H9 (cell line): ENCODE measurements at regions not wholly inside any gene's neighbourhood (a gene's known extent, or its start where the extent isn't known, plus 50 kb on each side); places are given as distances from the start of the nearest gene placed in this dataset.

Experiments used
- DNase-seq: peaks from one replicate; pipeline ENCODE4 v3.0.0-alpha.2; 2017
- H2AFZ ChIP-seq: one replicate; pipeline ENCODE4 v1.6.1; 2013; ENCODE audit warnings: mild to moderate bottlenecking, low read length, control low read depth, moderate library complexity
- H2AK5ac ChIP-seq: 2 replicates; pipeline ENCODE4 v1.6.1; 2013; ENCODE audit warnings: low read length, control low read depth, mixed read lengths; ENCODE audit not compliant: insufficient read length
- H2BK120ac ChIP-seq: one replicate; pipeline ENCODE4 v1.6.1; 2013; ENCODE audit warnings: low read depth, mild to moderate bottlenecking, low read length, control low read depth, inconsistent platforms; ENCODE audit not compliant: poor library complexity, severe bottlenecking
- H2BK12ac ChIP-seq: 2 replicates; pipeline ENCODE4 v1.6.1; 2013; ENCODE audit warnings: low read length, control low read depth, mixed read lengths, low read depth; ENCODE audit not compliant: insufficient read length
- H2BK15ac ChIP-seq: 2 replicates; pipeline ENCODE4 v1.6.1; 2013; ENCODE audit warnings: low read depth, low read length, control low read depth
- H2BK20ac ChIP-seq: one replicate; pipeline ENCODE4 v1.6.1; 2013; ENCODE audit warnings: low read depth, mild to moderate bottlenecking, low read length, control low read depth, inconsistent platforms; ENCODE audit not compliant: poor library complexity, severe bottlenecking
- H2BK5ac ChIP-seq: 2 replicates; pipeline ENCODE4 v1.6.1; 2013; ENCODE audit warnings: low read length, control low read depth, mixed read lengths; ENCODE audit not compliant: insufficient read length
- H3K14ac ChIP-seq: 2 replicates; pipeline ENCODE4 v1.6.1; 2013; ENCODE audit warnings: low read length, control low read depth; ENCODE audit not compliant: insufficient read depth
- H3K18ac ChIP-seq: 2 replicates; pipeline ENCODE4 v1.6.1; 2013; ENCODE audit warnings: low read depth, mild to moderate bottlenecking, mixed read lengths, low read length, control low read depth; ENCODE audit not compliant: insufficient read length
- H3K23ac ChIP-seq: 2 replicates; pipeline ENCODE4 v1.6.1; 2013; ENCODE audit warnings: low read length, control low read depth, mixed read lengths, low read depth; ENCODE audit not compliant: insufficient read length
- H3K23me2 ChIP-seq: 2 replicates; pipeline ENCODE4 v1.6.1; 2013; ENCODE audit warnings: low read depth, mild to moderate bottlenecking, mixed read lengths, low read length, control low read depth; ENCODE audit not compliant: insufficient read length, poor library complexity, severe bottlenecking
- H3K27ac ChIP-seq: 2 replicates; pipeline ENCODE4 v1.5.1; 2013; ENCODE audit warnings: low read length, control low read depth, mixed read lengths, low read depth; ENCODE audit not compliant: insufficient read length
- H3K27me3 ChIP-seq: 2 replicates; pipeline ENCODE4 v1.6.1; 2013; ENCODE audit warnings: low read length, control low read depth, inconsistent platforms; ENCODE audit not compliant: insufficient read depth
- H3K4ac ChIP-seq: 2 replicates; pipeline ENCODE4 v1.6.1; 2013; ENCODE audit warnings: low read depth, mild to moderate bottlenecking, control low read depth, inconsistent platforms, low read length, moderate library complexity
- H3K4me1 ChIP-seq: 2 replicates; pipeline ENCODE4 v1.6.1; 2013; ENCODE audit warnings: low read length, control low read depth, inconsistent platforms; ENCODE audit not compliant: insufficient read depth
- H3K4me2 ChIP-seq: 2 replicates; pipeline ENCODE4 v1.6.1; 2013; ENCODE audit warnings: low read length, control low read depth, mixed read lengths; ENCODE audit not compliant: insufficient read length, insufficient read depth
- H3K56ac ChIP-seq: 2 replicates; pipeline ENCODE4 v1.6.1; 2013; ENCODE audit warnings: low read depth, mild to moderate bottlenecking, mixed read lengths, low read length, control low read depth; ENCODE audit not compliant: insufficient read length
- H3K79me1 ChIP-seq: 2 replicates; pipeline ENCODE4 v1.6.1; 2013; ENCODE audit warnings: low read depth, mild to moderate bottlenecking, moderate library complexity, low read length, control low read depth, inconsistent platforms; ENCODE audit not compliant: insufficient read depth, poor library complexity, severe bottlenecking
- H3K79me2 ChIP-seq: 2 replicates; pipeline ENCODE4 v1.6.1; 2013; ENCODE audit warnings: low read length, control low read depth, inconsistent platforms; ENCODE audit not compliant: insufficient read depth
- H3K9ac ChIP-seq: 2 replicates; pipeline ENCODE4 v1.6.1; 2013; ENCODE audit warnings: low read length, control low read depth, mixed read lengths; ENCODE audit not compliant: insufficient read length; ENCODE audit errors: extremely low read depth
- H3K9me3 ChIP-seq: one replicate; pipeline ENCODE4 v1.6.1; 2013; ENCODE audit warnings: low read depth, low read length, inconsistent platforms; ENCODE audit not compliant: control insufficient read depth
- H3T11ph ChIP-seq: one replicate; pipeline ENCODE4 v1.6.1; 2013; ENCODE audit warnings: mild to moderate bottlenecking, low read length, control low read depth, inconsistent platforms
- H4K20me1 ChIP-seq: one replicate; pipeline ENCODE4 v1.6.1; 2013; ENCODE audit not compliant: control insufficient read depth, insufficient read length, insufficient read depth
- H4K5ac ChIP-seq: 2 replicates; pipeline ENCODE4 v1.6.1; 2013; ENCODE audit warnings: low read depth, mild to moderate bottlenecking, mixed read lengths, low read length, control low read depth; ENCODE audit not compliant: insufficient read length
- H4K8ac ChIP-seq: replicated peaks from 2 replicates; pipeline ENCODE4 v1.6.1; 2013; ENCODE audit warnings: low read length, control low read depth, mixed read lengths, low read depth; ENCODE audit not compliant: insufficient read length
- H4K91ac ChIP-seq: 2 replicates; pipeline ENCODE4 v1.6.1; 2013; ENCODE audit warnings: low read depth, mild to moderate bottlenecking, moderate library complexity, mixed read lengths, low read length, control low read depth; ENCODE audit not compliant: insufficient read length
- H3K27ac Mint-ChIP-seq, 3 experiments: 2 replicates in 2 of 3; 3 replicates in 1 of 3; pipeline ENCODE4 v1.8.0; 2020 to 2021; ENCODE audit warnings: mixed read lengths in 3 of 3, mild to moderate bottlenecking in 1 of 3, moderate library complexity in 1 of 3
- H3K27me3 Mint-ChIP-seq: 2 replicates; pipeline ENCODE4 v1.8.0; 2021; ENCODE audit warnings: low read depth, mild to moderate bottlenecking, moderate library complexity, mixed read lengths
- H3K36me3 Mint-ChIP-seq, 3 experiments: 2 replicates in 2 of 3; 3 replicates in 1 of 3; pipeline ENCODE4 v1.8.0; 2020 to 2021; ENCODE audit warnings: low read depth in 3 of 3, mixed read lengths in 3 of 3; ENCODE audit not compliant: insufficient read depth in 1 of 3
- H3K4me1 Mint-ChIP-seq, 2 experiments: 2 replicates each; pipeline ENCODE4 v1.8.0; 2020; ENCODE audit warnings: mixed read lengths in 2 of 2
- H3K4me3 Mint-ChIP-seq, 2 experiments: 2 replicates in 1 of 2; 3 replicates in 1 of 2; pipeline ENCODE4 v1.8.0; 2020 to 2021; ENCODE audit warnings: mild to moderate bottlenecking in 2 of 2, mixed read lengths in 2 of 2, moderate library complexity in 1 of 2
- H3K9me3 Mint-ChIP-seq, 2 experiments: 2 replicates in 1 of 2; 3 replicates in 1 of 2; pipeline ENCODE4 v1.8.0; 2020; ENCODE audit warnings: mild to moderate bottlenecking in 2 of 2, mixed read lengths in 2 of 2, moderate library complexity in 1 of 2
- WGBS: extraction: QIAGEN DNeasy Blood & Tissue Kit; methylation state at CpG from one replicate; pipeline ENCODE4 v1.1.7; 2013; ENCODE audit warnings: missing lambda C conversion rate, low lambda C conversion rate, mixed read lengths; ENCODE audit not compliant: insufficient read length; ENCODE audit errors: extremely low coverage; 5-methylcytosine and 5-hydroxymethylcytosine counted together
- TF ChIP-seq, protein P1 (sequence below): fragments of 200-600 bp; sonication (generic); conservative IDR thresholded peaks from 3 replicates; pipeline ENCODE4 v1.8.0; 2021; ENCODE audit warnings: antibody characterized with exemption, mild to moderate bottlenecking

GRCh38 chr4:121484633-121485032, 103.8 kb upstream of the QRFPR start:
- no peaks in the 10 kb centered on the region for H3K4me1 Mint-ChIP-seq
- H3K23ac ChIP-seq, result no peak overlapping the region
- no peak overlapping the region for H3K4me2 ChIP-seq
- no peaks in the 10 kb centered on the region for H3K9me3 Mint-ChIP-seq
- H3K9me3 ChIP-seq, result no peaks in the 10 kb centered on the region
- H3K9ac ChIP-seq, result no peak overlapping the region
- H2BK120ac ChIP-seq, result no peak overlapping the region
- H4K5ac ChIP-seq, result no peak overlapping the region
- no peak overlapping the region for H3K4ac ChIP-seq
- no peaks in the 10 kb centered on the region for H3K4me1 ChIP-seq
- TF ChIP-seq, protein P1, sequence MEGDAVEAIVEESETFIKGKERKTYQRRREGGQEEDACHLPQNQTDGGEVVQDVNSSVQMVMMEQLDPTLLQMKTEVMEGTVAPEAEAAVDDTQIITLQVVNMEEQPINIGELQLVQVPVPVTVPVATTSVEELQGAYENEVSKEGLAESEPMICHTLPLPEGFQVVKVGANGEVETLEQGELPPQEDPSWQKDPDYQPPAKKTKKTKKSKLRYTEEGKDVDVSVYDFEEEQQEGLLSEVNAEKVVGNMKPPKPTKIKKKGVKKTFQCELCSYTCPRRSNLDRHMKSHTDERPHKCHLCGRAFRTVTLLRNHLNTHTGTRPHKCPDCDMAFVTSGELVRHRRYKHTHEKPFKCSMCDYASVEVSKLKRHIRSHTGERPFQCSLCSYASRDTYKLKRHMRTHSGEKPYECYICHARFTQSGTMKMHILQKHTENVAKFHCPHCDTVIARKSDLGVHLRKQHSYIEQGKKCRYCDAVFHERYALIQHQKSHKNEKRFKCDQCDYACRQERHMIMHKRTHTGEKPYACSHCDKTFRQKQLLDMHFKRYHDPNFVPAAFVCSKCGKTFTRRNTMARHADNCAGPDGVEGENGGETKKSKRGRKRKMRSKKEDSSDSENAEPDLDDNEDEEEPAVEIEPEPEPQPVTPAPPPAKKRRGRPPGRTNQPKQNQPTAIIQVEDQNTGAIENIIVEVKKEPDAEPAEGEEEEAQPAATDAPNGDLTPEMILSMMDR, result peak; percentile 84
- no peaks in the 10 kb centered on the region for H4K20me1 ChIP-seq
- no peak overlapping the region; a peak in 1 of 5 replicates for H3K4me3 Mint-ChIP-seq
- no peaks in the 10 kb centered on the region for H3K36me3 Mint-ChIP-seq
- no peak overlapping the region for H3K27ac Mint-ChIP-seq
- H3K27me3 Mint-ChIP-seq, result no peaks in the 10 kb centered on the region
- peak; percentile 61 for DNase-seq
- no peak overlapping the region for H3K14ac ChIP-seq
- WGBS, result no CpG with 5 or more reads among the region's 1 CpG
- H3K27me3 ChIP-seq, result no peaks in the 10 kb centered on the region
- H3K79me2 ChIP-seq, result no peaks in the 10 kb centered on the region
- H3K56ac ChIP-seq, result no peak overlapping the region
- no peak overlapping the region for H3K18ac ChIP-seq
- no peak overlapping the region for H2BK12ac ChIP-seq
- H2BK20ac ChIP-seq, result no peak overlapping the region
- no peak overlapping the region for H4K91ac ChIP-seq
- H2BK5ac ChIP-seq, result no peak overlapping the region
- H2BK15ac ChIP-seq, result no peak overlapping the region
- H4K8ac ChIP-seq, result no peak overlapping the region
- H2AK5ac ChIP-seq, result no peak overlapping the region
- H3T11ph ChIP-seq, result no peak overlapping the region
- no peaks in the 10 kb centered on the region for H3K79me1 ChIP-seq
- no peaks in the 10 kb centered on the region for H3K23me2 ChIP-seq
- H2AFZ ChIP-seq, result no peak overlapping the region
- no peak overlapping the region for H3K27ac ChIP-seq
